HUES6 (cell line): ENCODE measurements at regions not wholly inside any gene's neighbourhood (a gene's known extent, or its start where the extent isn't known, plus 50 kb on each side); places are given as distances from the start of the nearest gene placed in this dataset.

Source experiments
- H3K27ac ChIP-seq: 2 replicates; pipeline ENCODE4 v1.7.0; 2013; ENCODE audit warnings: low read depth, mild to moderate bottlenecking, low read length, inconsistent platforms
- H3K27me3 ChIP-seq: 2 replicates; pipeline ENCODE4 v1.6.1; 2013; ENCODE audit warnings: low read length; ENCODE audit not compliant: control insufficient read depth, insufficient read depth
- H3K36me3 ChIP-seq: 2 replicates; pipeline ENCODE4 v1.6.1; 2013; ENCODE audit warnings: low read length; ENCODE audit not compliant: control insufficient read depth, insufficient read depth
- H3K4me1 ChIP-seq: 2 replicates; pipeline ENCODE4 v1.6.1; 2013; ENCODE audit warnings: low read length; ENCODE audit not compliant: control insufficient read depth, insufficient read depth
- H3K4me3 ChIP-seq: 2 replicates; pipeline ENCODE4 v1.5.1; 2013; ENCODE audit warnings: low read depth, low read length
- H3K9ac ChIP-seq: one replicate; pipeline ENCODE4 v1.6.1; 2013; ENCODE audit warnings: mild to moderate bottlenecking, low read length
- H3K9me3 ChIP-seq: 2 replicates; pipeline ENCODE4 v1.6.1; 2013; ENCODE audit warnings: low read depth, low read length; ENCODE audit not compliant: control insufficient read depth, insufficient read depth

DNA sequence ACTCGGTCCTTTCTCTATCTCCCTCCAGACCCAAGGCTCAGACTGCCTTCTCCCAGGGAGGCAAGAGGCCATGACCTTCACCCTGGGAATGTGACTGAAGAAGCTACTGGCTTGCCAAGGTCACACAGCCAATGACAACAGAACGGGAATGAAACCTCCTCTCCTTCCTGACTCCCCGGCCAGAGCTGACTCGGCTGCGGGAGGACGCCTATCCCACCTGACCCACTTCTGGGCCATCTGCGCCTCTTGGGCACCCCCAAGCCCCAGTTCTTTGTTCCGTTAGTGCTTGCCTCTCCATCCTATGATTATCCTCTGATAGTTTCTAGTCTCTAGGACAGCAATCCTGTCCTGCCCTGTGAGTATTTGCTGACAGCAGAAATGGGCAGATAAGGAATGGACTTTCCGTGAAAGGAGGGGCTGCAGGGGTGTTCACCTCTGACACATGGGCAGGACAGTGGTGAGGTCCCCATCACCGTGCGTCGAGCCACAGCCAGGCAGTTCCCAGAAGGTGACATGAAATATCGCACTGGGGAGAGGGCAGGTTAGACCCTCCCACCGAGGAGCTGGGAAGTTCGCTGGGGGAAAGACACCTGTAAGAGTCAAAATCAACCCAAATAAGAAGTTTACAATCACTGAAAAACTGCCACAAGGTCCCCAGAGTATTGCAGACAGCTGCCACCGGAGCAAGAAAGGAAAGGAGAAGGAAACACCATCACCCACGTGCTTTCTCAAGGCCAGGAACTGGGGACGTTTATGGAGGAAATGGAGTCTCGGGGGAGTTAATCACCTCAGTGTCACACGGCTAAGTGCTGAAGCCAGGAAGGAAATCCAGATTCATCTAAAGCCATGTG lies 63.0 kb downstream of the INSIG1 start:
- H3K9ac ChIP-seq: no peak overlapping the region

DNA sequence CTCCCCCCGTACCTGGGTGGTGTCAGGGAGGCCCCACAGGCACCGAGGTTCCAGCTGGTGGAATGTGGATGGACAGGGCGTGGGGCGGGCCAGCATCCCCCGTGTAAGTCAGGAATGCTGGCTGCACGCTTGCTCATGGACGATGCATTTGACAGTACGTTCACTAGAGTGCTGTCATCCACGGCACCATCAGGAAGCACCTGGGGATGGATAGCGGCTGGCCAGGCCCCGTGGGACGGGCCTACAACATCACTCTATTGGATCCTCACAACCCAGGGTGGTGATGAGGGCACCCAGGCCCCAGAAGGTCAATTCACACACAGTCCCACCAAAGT lies 63.6 kb downstream of the INSIG1 start:
- Histone ChIP-seq H3K4me3 (no peak overlapping the region), H3K27me3 (peaks cover 66% of the 10 kb centered on the region), H3K4me1 (no peaks in the 10 kb centered on the region; the same call in 1 of the 2 replicates), H3K9me3 (no peaks in the 10 kb centered on the region), H3K9ac (no peak overlapping the region), H3K36me3 (no peaks in the 10 kb centered on the region), H3K27ac (no peak overlapping the region)

More for the DNA sequence above, 63.0 kb downstream of the INSIG1 start:
- no peaks in the 10 kb centered on the region for H3K9me3 ChIP-seq
- no peak overlapping the region for H3K4me3 ChIP-seq
- peaks cover 66% of the 10 kb centered on the region for H3K27me3 ChIP-seq
- H3K36me3 ChIP-seq: no peaks in the 10 kb centered on the region
- no peak overlapping the region for H3K27ac ChIP-seq
- H3K4me1 ChIP-seq: no peaks in the 10 kb centered on the region; the same call in 1 of the 2 replicates

DNA sequence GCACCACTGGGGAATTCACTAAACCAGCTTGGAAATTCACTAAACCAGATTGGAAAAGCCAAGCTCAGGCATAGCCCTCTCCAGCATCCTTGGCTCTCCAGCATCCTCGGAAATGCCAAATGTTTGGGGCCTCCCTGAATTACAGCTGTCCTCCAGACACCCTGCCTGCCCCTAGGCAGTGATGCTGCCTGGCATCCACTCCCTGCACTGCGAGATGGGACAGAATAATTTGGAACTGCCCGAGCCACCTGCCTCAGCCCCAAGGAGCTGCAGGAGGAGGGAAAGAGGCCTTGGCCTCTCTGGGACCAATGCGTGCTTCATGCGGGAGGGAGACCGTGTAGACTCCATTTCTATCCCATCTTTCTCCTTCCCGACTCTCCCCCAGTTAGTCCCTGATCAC lies 64.3 kb downstream of the INSIG1 start:
- no peaks in the 10 kb centered on the region; the same call in 1 of the 2 replicates for H3K4me1 ChIP-seq
- H3K27ac ChIP-seq: no peak overlapping the region
- no peaks in the 10 kb centered on the region for H3K36me3 ChIP-seq
- H3K9ac ChIP-seq: no peak overlapping the region
- H3K4me3 ChIP-seq: no peak overlapping the region
- H3K9me3 ChIP-seq: no peaks in the 10 kb centered on the region
- H3K27me3 ChIP-seq: peaks cover 65% of the 10 kb centered on the region

DNA sequence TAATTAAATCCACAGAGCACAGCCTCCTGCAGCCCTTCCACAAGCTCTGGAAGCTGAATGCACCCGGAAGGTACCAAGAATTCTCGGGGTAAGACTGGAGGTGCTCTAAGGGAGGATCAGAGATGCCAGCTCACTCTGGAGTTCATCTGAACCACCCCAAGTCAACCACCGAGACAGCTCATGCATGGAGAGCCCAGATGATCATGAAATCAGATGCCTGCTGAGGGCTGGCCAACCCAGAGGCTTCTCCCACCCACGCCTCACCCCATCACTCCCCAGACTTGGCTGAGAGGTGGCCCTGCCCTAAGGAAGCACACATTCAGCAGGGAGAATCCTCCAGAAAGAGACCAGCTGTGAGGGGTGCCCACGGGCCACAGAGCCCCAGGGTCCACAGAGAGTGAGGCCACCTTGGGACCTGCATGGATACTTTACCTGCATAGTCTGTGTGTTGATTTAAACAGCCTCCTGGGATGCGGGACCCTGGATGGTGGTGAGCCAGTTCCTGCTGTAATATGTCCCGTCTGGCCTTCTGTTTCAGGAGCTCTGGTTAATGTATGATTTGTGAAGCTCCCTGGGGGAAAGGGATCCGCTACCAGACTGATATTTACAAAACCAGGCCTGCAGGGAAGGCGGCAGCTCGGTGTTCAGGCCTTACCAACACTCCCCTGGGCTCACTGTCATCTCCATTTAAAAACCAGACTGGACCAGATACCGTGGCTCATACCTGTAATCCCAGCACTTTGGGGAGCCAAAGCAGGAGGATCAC lies 64.9 kb downstream of the INSIG1 start:
- Histone ChIP-seq H3K9me3 (no peaks in the 10 kb centered on the region), H3K4me1 (no peaks in the 10 kb centered on the region; the same call in 1 of the 2 replicates), H3K27me3 (peaks cover 60% of the 10 kb centered on the region), H3K36me3 (no peaks in the 10 kb centered on the region), H3K4me3 (no peak overlapping the region), H3K27ac (no peak overlapping the region), H3K9ac (no peak overlapping the region)

DNA sequence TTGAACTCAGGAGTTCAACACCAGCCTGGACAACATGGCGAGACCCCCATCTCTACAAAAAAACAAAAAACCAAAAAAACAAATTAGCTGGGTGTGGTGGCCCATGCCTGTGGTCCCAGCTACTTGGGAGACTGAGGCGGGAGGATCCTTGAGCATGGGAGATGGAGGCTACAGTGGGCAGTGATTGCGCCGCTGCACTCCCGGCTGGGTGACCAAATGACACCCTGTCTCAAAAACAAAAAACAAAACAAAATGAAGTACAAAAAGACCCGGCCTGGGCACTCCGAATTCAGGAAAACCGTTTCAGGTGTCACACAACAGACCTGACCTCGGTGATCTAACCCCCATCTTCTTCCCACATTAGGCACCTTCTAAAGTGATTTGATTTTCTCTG lies 65.5 kb downstream of the INSIG1 start:
- Histone ChIP-seq H3K4me1 (no peaks in the 10 kb centered on the region; the same call in 1 of the 2 replicates), H3K27ac (no peak overlapping the region), H3K36me3 (no peaks in the 10 kb centered on the region), H3K9me3 (no peaks in the 10 kb centered on the region), H3K9ac (no peak overlapping the region), H3K27me3 (peaks cover 57% of the 10 kb centered on the region), H3K4me3 (no peak overlapping the region)

DNA sequence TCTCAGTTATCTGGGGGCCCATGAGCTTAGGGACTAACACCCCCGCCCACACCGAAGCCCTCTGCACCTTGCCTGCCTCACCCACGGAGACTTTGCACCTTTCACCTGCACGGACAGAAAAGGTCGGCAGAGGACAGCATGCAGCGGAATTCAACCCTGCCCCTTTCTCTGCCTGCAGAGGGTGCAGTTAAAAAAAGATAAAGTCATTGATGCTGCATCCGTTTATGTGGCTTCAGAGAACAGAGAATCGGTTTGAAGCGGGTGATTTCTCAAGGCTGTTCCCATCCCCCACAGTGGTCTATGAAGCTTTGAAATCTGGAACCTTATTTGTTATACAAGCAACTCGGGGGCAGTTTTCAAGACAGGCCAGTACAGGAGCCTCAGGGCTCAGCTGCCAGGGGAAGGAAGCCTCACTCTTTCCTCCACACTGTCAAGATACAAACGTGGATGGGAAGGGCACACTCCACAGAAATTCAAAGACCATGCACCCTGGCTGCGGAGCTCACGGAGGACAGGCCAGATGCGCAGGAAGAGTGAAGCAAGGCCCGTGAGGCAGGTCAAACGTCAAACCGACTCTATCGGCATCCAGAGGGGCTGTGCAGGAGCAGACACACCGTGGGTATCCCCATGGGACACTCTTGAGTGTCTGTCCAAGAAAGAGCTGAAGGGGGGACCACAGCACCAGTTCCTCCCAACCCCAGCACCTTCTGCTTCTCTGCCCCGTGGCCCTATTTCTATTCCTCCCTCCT lies 66.3 kb downstream of the INSIG1 start:
- H3K27me3 ChIP-seq: peaks cover 66% of the 10 kb centered on the region

DNA sequence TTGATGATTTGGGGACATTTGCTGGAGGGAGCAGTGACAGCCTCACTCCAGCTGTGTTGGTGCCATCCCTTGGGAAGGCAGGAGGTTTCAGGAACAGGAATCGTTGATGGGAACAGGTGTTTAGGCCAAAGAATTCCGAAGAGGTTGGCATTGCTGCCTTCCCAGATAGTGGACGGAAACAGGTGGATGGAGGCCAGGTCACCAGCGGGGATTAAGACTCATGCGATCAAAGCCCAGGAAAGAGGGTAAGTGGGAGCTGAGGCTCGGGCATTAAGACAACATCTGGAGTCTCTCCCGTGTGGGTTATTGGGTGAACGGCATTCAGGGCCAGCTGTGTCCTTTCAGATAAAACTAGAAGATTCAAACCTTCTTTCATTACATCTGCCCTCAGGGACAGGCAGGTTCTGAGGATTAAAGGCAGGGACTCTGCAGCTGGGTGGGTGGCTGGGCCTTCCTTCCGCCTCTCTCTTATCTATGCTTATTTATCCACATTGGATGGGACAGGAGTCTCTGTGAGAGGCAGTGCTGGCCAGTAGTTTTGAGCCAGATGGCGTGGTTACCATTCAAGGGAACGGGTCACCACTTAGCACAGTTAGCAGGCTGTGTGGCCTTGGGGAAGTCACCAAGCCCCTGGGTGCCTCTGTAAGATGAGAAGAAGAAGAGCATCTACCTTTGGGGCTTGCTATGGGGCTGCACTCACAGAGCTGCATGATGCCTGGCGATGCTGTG lies 67.6 kb downstream of the INSIG1 start:
- peaks cover 7% of the 10 kb centered on the region; the same call in 1 of the 2 replicates for H3K9me3 ChIP-seq
- no peak overlapping the region for H3K27ac ChIP-seq
- peaks cover 73% of the 10 kb centered on the region for H3K27me3 ChIP-seq
- H3K9ac ChIP-seq: no peak overlapping the region
- no peaks in the 10 kb centered on the region for H3K36me3 ChIP-seq
- no peaks in the 10 kb centered on the region for H3K4me1 ChIP-seq
- H3K4me3 ChIP-seq: no peak overlapping the region

More for the DNA sequence above, 66.3 kb downstream of the INSIG1 start:
- Histone ChIP-seq H3K27ac (no peak overlapping the region), H3K36me3 (no peaks in the 10 kb centered on the region), H3K9ac (no peak overlapping the region), H3K9me3 (peaks cover 7% of the 10 kb centered on the region; the same call in 1 of the 2 replicates), H3K4me3 (no peak overlapping the region), H3K4me1 (no peaks in the 10 kb centered on the region)

DNA sequence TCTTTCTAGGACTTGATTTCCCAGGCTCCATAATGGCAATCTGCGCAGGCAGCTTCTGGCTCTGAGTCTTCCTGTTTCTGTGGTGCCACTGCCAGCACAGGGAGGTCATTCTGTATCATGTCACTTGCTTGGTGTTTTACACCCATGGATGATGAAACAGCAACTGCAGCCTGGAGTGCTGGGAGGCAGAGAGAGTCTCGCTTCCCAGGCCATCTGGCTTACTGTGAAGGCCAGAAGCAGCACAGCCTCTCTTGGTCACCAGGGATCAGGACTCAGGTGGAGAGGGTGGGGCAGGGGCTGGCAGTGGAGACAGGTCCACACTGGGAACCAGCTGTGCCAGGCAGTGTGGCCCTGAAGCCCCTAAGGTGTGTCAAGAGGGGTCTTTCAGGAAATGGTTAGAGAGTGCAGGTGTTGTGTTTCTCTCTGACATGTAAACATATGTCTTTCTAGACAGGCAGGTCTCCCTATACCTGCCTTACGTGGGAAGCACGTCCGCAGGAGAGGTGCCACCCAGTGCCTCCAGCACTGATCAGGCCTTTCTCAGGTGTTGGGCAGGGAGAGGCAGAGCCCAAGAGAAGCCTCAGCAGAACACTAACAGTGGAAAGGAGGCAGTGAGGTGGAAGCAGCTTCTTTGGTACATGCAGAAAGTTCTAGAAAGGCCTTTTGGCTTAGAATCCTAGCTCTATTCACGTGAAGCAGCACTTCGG lies 71.4 kb downstream of the INSIG1 start:
- Histone ChIP-seq H3K4me3 (no peak overlapping the region), H3K9ac (no peak overlapping the region), H3K36me3 (no peaks in the 10 kb centered on the region), H3K27me3 (peaks cover 75% of the 10 kb centered on the region), H3K4me1 (peaks cover 16% of the 10 kb centered on the region), H3K27ac (no peak overlapping the region), H3K9me3 (peaks cover 7% of the 10 kb centered on the region; the same call in 1 of the 2 replicates)

DNA sequence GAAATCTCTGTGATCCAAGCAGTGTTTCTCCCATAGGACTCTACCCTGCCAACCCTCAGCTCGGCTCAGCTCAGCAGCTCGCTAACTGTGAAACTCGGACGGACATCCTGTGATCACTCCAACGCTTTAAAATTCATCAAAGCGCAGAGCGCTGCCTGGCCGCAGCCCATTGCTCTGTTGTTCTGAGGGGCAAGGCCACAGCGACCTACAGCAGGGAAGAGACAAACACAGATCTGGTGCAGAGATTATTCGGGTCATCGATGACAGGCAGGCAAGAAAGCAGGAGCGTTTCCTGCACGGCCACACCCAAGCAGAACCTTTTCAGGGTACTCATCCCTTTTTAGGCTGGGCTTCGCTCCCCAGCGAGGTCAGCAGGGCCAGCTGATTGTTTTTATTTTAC lies 72.1 kb downstream of the INSIG1 start:
- Histone ChIP-seq H3K27me3 (peaks cover 75% of the 10 kb centered on the region), H3K4me1 (peaks cover 21% of the 10 kb centered on the region), H3K9me3 (peaks cover 7% of the 10 kb centered on the region; the same call in 1 of the 2 replicates), H3K27ac (no peak overlapping the region), H3K36me3 (no peaks in the 10 kb centered on the region), H3K4me3 (no peak overlapping the region), H3K9ac (no peak overlapping the region)

DNA sequence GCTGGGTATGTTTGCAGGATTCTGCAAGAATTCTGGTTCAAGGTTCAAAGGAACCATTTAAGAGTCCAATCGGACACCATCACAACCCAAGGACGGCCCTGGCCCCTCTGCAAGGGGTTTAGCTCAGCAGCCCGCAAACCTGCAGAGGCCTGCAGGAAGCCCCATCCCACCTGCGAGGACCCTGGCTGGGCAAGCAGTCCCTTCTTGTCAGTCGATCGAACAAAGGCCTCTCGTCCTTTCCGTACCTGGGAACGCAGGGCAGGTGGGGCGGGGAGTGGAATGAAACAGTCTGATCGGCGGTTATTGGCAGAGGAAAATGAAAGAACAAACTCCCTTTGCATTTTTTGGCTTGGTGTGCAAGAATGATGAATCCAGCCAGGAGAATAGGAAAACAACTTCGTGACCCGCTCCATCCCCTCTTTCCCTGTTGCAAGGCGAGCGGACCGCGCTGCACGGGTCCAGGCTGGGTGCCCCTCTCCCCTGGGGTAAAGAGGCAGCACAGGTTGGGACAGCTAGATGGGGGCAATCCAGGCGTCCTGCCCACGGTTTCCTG lies 73.7 kb downstream of the INSIG1 start:
- peaks cover 82% of the 10 kb centered on the region for H3K27me3 ChIP-seq
- H3K27ac ChIP-seq: no peak overlapping the region
- peaks cover 7% of the 10 kb centered on the region; the same call in 1 of the 2 replicates for H3K9me3 ChIP-seq
- H3K9ac ChIP-seq: no peak overlapping the region
- peaks cover 23% of the 10 kb centered on the region for H3K4me1 ChIP-seq
- peak overlapping the region; percentile 40 for H3K4me3 ChIP-seq
- H3K36me3 ChIP-seq: no peaks in the 10 kb centered on the region
